CD4-positive, alpha-beta T cell (primary cell): ENCODE measurements at regions not wholly inside any gene's neighbourhood (a gene's known extent, or its start where the extent isn't known, plus 50 kb on each side); places are given as distances from the start of the nearest gene placed in this dataset.

Experiments used
- ATAC-seq: fragments of 200-7000 bp; cut with Tn5 transposase; one replicate; pipeline ENCODE4 v1.10.0; 2022; ENCODE audit warnings: mild to moderate bottlenecking; ENCODE audit not compliant: poor library complexity
- CTCF ChIA-PET: fragments of 350-600 bp; sonication (Branson Sonifier 250); formaldehyde crosslinking; loops from one replicate; lab custom pipeline; 2021; ENCODE audit warnings: antibody characterized with exemption, inconsistent platforms; lab: Charles Lee
- POLR2A ChIA-PET: fragments of 350-600 bp; sonication (Branson Sonifier 250); formaldehyde crosslinking; loops from one replicate; lab custom pipeline; 2021; ENCODE audit warnings: antibody characterized with exemption, inconsistent platforms; lab: Charles Lee
- DNase-seq, 14 experiments: peaks; one replicate each; pipeline ENCODE4 v3.0.0-alpha.2; 2013 to 2020; ENCODE audit warnings: mixed read lengths in 2 of 14
- H3K27ac ChIP-seq, 2 donors: one replicate each; pipeline versions ENCODE4 v1.5.1 to v1.7.0; 2013; ENCODE audit warnings: low read length in 2 of 2, low read depth in 1 of 2, mild to moderate bottlenecking in 1 of 2
- H3K27me3 ChIP-seq, 2 experiments: 1 replicate in 1 of 2; 2 replicates in 1 of 2; pipeline versions ENCODE4 v1.6.1 to v1.7.0; 2013; ENCODE audit warnings: low read length in 2 of 2, control low read depth in 1 of 2, mild to moderate bottlenecking in 1 of 2, moderate library complexity in 1 of 2; ENCODE audit not compliant: insufficient read depth in 2 of 2, control insufficient read depth in 1 of 2
- H3K36me3 ChIP-seq: one replicate; pipeline ENCODE4 v1.6.1; 2013; ENCODE audit warnings: low read length, control low read depth; ENCODE audit not compliant: insufficient read depth
- H3K4me1 ChIP-seq: one replicate; pipeline ENCODE4 v1.6.1; 2013; ENCODE audit warnings: low read length, control low read depth; ENCODE audit not compliant: insufficient read depth
- H3K4me3 ChIP-seq: one replicate; pipeline ENCODE4 v1.5.1; 2013; ENCODE audit warnings: mild to moderate bottlenecking, low read length, moderate library complexity
- H3K9me3 ChIP-seq, 2 experiments: 1 replicate in 1 of 2; 2 replicates in 1 of 2; pipeline versions ENCODE4 v1.6.1 to v1.7.0; 2013; ENCODE audit warnings: low read length in 2 of 2, mild to moderate bottlenecking in 2 of 2, control low read depth in 1 of 2, moderate library complexity in 1 of 2; ENCODE audit not compliant: control insufficient read depth in 1 of 2, insufficient read depth in 1 of 2
- H3K27ac Mint-ChIP-seq: one replicate; pipeline ENCODE4 v1.8.0; 2020; ENCODE audit warnings: mixed read lengths
- H3K27me3 Mint-ChIP-seq: one replicate; pipeline ENCODE4 v1.8.0; 2021; ENCODE audit warnings: mixed read lengths
- H3K36me3 Mint-ChIP-seq: one replicate; pipeline ENCODE4 v1.8.0; 2021; ENCODE audit warnings: low read depth, mixed read lengths
- H3K4me1 Mint-ChIP-seq: one replicate; pipeline ENCODE4 v1.8.0; 2021; ENCODE audit warnings: low read depth, mixed read lengths
- H3K4me3 Mint-ChIP-seq: one replicate; pipeline ENCODE4 v1.8.0; 2020; ENCODE audit warnings: mild to moderate bottlenecking, mixed read lengths
- H3K9me3 Mint-ChIP-seq: one replicate; pipeline ENCODE4 v1.8.0; 2020; ENCODE audit warnings: mixed read lengths
- intact Hi-C, 2 experiments: fragments of 100-400 bp; cut with DNase I in 1 of 2; cut with micrococcal nuclease in 1 of 2; formaldehyde crosslinking; loops; one replicate each; pipeline versions ENCODE4 v1.15.1 to v1.9.0; 2023 to 2025; cut with DNase I, micrococcal nuclease
- TF ChIP-seq, protein P1 (sequence below): fragments of 200-600 bp; IDR thresholded peaks from one replicate; pipeline ENCODE4 v1.8.0; 2022; ENCODE audit warnings: antibody characterized with exemption, mild to moderate bottlenecking

DNA sequence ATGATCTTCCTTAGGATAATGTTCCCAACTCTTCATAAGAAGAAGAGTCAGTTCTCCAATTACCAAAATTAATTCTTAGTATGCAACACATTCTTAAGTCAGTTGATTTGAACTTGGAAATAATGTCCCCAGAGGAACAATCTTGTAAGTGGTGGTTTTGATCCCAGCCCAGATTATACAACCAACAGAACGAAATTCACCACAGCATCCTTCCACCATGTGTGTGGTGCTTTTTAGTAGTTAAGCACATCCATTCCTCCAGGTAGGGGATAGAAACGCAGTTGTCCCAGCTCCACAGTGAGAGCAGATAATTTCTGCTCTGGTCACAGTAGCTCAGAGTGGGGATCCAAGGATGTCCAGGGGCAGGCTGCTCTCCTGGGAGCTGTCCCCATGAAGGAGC is 161.7 kb upstream of the SLC39A10 start:
- Mint-ChIP-seq H3K27ac (no peak overlapping the region), H3K9me3 (no peaks in the 10 kb centered on the region), H3K36me3 (no peaks in the 10 kb centered on the region), H3K4me1 (peaks cover 31% of the 10 kb centered on the region), H3K4me3 (no peak overlapping the region), H3K27me3 (no peaks in the 10 kb centered on the region)
- TF ChIP-seq, protein P1, sequence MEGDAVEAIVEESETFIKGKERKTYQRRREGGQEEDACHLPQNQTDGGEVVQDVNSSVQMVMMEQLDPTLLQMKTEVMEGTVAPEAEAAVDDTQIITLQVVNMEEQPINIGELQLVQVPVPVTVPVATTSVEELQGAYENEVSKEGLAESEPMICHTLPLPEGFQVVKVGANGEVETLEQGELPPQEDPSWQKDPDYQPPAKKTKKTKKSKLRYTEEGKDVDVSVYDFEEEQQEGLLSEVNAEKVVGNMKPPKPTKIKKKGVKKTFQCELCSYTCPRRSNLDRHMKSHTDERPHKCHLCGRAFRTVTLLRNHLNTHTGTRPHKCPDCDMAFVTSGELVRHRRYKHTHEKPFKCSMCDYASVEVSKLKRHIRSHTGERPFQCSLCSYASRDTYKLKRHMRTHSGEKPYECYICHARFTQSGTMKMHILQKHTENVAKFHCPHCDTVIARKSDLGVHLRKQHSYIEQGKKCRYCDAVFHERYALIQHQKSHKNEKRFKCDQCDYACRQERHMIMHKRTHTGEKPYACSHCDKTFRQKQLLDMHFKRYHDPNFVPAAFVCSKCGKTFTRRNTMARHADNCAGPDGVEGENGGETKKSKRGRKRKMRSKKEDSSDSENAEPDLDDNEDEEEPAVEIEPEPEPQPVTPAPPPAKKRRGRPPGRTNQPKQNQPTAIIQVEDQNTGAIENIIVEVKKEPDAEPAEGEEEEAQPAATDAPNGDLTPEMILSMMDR, result no peak
- Histone ChIP-seq H3K4me1 (peaks cover 6% of the 10 kb centered on the region), H3K27me3 (no peaks in the 10 kb centered on the region), H3K27ac (no peak overlapping the region), H3K4me3 (no peak overlapping the region), H3K9me3 (no peaks in the 10 kb centered on the region), H3K36me3 (no peaks in the 10 kb centered on the region)
- ChIA-PET CTCF (no interaction called here), POLR2A (interaction anchor here (0.7 kb wide), 1 partner anchor 43 kb away, joined by 3 read pairs; no protein-coding TSS in a partner anchor)
- DNase-seq, result no peak
- intact Hi-C loops, result loop anchor here (5.0 to 10.0 kb wide), 4 partner anchors 37 to 839 kb away; partner anchors contain the start of gene DNAH7 (in 1 of the 2)
- ATAC-seq, result no peak

DNA sequence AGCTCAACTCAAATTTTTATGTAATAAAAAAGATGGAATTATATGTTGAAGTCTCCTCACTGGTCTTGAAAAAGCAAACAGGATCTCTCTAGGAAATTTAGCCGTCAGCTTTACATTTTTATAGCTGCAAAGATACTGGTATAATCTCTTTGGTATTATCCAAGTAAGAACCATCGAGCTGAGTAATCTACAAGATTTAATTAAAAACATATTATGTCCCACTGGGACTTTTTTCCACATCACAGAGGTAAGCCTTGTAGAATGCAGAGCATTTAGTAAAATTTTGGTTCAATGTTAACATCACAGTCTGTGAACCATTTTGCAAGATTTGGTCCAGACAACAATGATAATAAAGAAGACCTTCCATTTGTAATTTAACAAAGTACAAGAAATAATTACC is 162.6 kb upstream of the SLC39A10 start:
- DNase-seq (no peak), ATAC-seq (no peak)
- Mint-ChIP-seq H3K4me1 (peaks cover 26% of the 10 kb centered on the region), H3K9me3 (no peaks in the 10 kb centered on the region), H3K36me3 (no peaks in the 10 kb centered on the region), H3K4me3 (no peak overlapping the region), H3K27ac (no peak overlapping the region), H3K27me3 (no peaks in the 10 kb centered on the region)
- TF ChIP-seq, protein P1, result no peak
- Histone ChIP-seq H3K4me3 (no peak overlapping the region), H3K36me3 (no peaks in the 10 kb centered on the region), H3K9me3 (no peaks in the 10 kb centered on the region), H3K4me1 (peaks cover 6% of the 10 kb centered on the region), H3K27me3 (no peaks in the 10 kb centered on the region), H3K27ac (no peak overlapping the region)
- intact Hi-C loops, result loop anchor here in 1 of 2 experiments (10.0 kb wide), 1 partner anchor 840 kb away; no protein-coding TSS in a partner anchor
- ChIA-PET CTCF (interaction anchor here (1.4 kb wide), 1 partner anchor 39 kb away, joined by 3 read pairs; no protein-coding TSS in a partner anchor), POLR2A (interaction anchor here (1.1 kb wide), 1 partner anchor 166 kb away, joined by 8 read pairs; no protein-coding TSS in a partner anchor)

GRCh38 chr2:195493416-195493815 is 163.6 kb upstream of the SLC39A10 start:
- intact Hi-C loops, result loop anchor here in 1 of 2 experiments (10.0 kb wide), 1 partner anchor 841 kb away; no protein-coding TSS in a partner anchor
- no peak overlapping the region for H3K27ac Mint-ChIP-seq
- POLR2A ChIA-PET, result no interaction called here

More at GRCh38 chr2:195493416-195493815, 163.6 kb upstream of the SLC39A10 start:
- Histone ChIP-seq H3K36me3 (no peaks in the 10 kb centered on the region), H3K4me1 (peaks cover 6% of the 10 kb centered on the region), H3K9me3 (no peaks in the 10 kb centered on the region), H3K27ac (no peak overlapping the region), H3K4me3 (no peak overlapping the region), H3K27me3 (no peaks in the 10 kb centered on the region)
- ATAC-seq (no peak), DNase-seq (no peak)
- H3K4me3 Mint-ChIP-seq, result no peak overlapping the region
- no peaks in the 10 kb centered on the region for H3K36me3 Mint-ChIP-seq
- peaks cover 18% of the 10 kb centered on the region for H3K4me1 Mint-ChIP-seq
- no peaks in the 10 kb centered on the region for H3K9me3 Mint-ChIP-seq
- TF ChIP-seq, protein P1, result no peak
- CTCF ChIA-PET, result interaction anchor here (0.8 to 1.4 kb wide), 2 partner anchors 36 to 40 kb away, joined by 3 read pairs; no protein-coding TSS in a partner anchor
- H3K27me3 Mint-ChIP-seq, result no peaks in the 10 kb centered on the region
